NCI-H128 (cell line): ENCODE measurements at regions not wholly inside any gene's neighbourhood (a gene's known extent, or its start where the extent isn't known, plus 50 kb on each side); places are given as distances from the start of the nearest gene placed in this dataset.

Experiments
- DNase-seq: peaks from one replicate; lab custom pipeline; 2025; ENCODE audit not compliant: unreplicated experiment; lab: John Stamatoyannopoulos, UW

DNA sequence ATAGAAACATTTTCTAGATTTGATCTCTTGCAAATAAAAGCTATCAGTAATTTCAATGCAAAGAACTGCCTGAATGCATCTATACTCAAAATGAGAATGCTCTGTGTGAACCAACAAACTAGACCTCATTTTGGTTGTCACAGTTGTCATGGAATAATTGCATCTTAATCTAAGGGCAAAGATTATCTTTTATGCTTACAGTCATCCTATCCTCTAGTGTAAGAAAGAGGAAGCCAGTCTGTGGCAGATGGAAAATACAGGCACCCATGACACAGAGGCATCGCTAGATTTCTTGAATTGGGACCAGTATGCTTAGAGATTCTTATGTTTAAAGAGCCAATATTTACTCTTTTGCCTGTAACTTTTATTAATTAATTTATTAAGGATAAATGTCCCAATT lies 95.0 kb downstream of the MACIR start:
- no peak for DNase-seq

DNA sequence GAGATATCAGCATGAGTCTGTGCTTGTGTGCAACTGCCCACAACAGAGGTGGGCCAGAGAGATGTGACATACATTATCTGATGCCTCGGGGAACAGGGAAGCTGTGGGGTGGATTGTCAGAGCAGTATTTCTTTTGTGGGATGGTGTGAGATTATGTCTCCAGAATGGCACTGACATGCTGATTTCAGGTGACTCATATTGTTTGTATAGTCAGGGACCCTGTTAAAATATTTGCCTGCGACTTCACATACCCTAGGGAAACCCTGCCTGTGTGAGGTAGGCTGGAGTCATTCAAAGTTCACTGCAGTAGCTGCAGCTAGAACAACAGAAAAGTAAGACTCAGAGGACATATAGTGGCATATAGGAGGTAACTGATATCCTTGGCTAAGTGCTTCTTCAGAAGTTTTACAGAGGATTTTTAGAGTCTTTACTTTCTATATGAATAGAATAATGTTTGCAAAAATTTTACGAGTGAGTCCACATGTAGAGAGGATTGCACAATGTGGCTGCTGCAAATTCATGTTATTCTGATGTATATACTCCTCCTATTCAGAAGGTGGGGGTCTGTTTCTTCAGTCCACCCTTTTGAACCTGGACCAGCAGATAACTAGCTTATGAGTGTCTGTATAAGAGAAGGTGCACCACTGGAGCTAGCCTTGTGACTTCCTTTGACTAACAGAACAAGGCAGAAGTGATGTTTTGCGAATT lies 89.3 kb downstream of the MACIR start:
- DNase-seq, result no peak

GRCh38 chr5:103346162-103346748 lies 87.7 kb downstream of the MACIR start:
- DNase-seq, result no peak

DNA sequence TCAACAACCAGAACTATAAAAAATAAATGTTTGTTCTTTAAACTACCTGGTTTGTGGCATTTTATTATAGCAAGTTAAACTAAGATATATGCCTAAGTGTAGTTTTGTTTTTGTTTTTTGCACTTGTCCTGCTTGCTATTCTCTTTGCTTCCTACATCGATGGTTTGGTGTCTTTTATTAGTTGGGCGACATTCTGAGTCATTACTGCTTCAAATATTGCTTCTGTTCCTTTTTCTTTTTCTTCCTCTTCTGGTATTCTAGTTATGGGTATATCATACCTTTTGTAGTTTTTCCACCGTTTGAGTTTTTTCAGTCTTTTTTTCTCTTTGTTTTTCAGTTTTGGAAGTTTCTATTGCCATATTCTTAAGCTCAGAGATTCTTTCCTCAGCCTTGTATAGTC lies 86.9 kb downstream of the MACIR start:
- DNase-seq, result no peak

GRCh38 chr5:103340717-103341388 lies 82.3 kb downstream of the MACIR start:
- DNase-seq, result no peak

DNA sequence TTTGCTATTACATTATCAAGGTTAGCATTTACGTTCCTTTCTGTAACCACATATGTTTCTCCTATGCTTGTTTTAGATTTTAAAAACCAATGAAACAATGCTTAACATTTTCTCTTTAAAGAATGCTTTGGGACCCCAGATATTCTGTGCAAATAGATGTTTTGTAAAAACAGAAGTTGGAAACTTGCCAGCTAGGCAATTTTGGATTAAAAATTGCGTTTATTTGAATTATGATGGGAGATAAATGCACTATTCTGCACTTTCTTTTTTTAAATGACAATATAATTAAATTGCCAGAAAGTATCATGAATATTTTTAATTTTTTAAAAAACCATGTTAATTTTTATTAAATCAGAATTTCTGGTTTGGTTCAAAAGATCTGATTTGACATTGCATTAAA lies 81.6 kb downstream of the MACIR start:
- DNase-seq, result no peak

DNA sequence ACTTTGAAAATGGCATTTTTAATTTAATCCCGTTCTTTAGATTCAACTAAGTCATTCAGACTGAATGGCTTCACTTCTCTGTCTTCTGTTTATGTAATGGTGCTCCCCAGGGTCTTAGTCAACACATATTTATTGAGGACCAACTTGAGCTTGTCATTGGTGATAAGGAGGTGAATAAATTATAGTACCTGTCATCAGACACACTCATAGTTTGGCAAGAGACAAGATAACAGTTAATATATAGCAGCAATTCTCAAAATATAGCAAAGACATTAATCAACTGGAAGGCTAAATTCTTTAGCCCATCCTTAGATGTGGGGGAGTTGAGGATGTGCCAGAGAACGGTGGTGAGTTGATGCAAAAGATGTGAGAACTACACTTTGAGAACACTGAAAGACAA lies 78.4 kb downstream of the MACIR start:
- no peak for DNase-seq

GRCh38 chr5:103333376-103333775 lies 74.8 kb downstream of the MACIR start:
- no peak for DNase-seq

DNA sequence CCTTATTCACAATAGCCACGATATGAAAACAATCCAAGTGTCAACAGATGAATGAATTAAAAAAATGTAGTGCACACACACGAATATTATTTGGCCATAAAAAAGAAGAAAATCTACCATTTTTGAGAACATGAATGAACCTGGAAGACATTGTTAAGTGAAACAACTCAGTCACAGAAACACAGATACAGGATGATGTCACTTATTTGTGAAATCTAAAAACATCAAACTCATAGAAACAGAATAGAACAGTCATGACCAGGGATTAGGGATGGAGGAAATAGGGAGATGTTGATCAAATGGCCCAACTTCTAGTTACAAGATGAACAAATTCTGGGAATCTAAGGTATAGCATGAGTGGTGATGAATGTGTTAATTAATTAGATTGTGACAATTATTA lies 72.3 kb downstream of the MACIR start:
- no peak for DNase-seq
